Caco-2 (cell line): ENCODE measurements at regions not wholly inside any gene's neighbourhood (a gene's known extent, or its start where the extent isn't known, plus 50 kb on each side); places are given as distances from the start of the nearest gene placed in this dataset.

ENCODE experiments used
- BruUV-seq: library from RNA; stranded (reverse); fragments of 400-500 nt; replicated peaks from 2 replicates; lab custom pipeline; 2021; lab: Mats Ljungman, UMichigan
- CTCF ChIA-PET: fragments of 300-600 bp; sonication (Branson Sonifier 250); formaldehyde crosslinking; loops from one replicate; lab custom pipeline; 2022; ENCODE audit warnings: antibody characterized with exemption; lab: Charles Lee
- POLR2A ChIA-PET: fragments of 300-600 bp; sonication (Branson Sonifier 250); formaldehyde crosslinking; loops from one replicate; lab custom pipeline; 2022; ENCODE audit warnings: antibody characterized with exemption; lab: Charles Lee
- DNase-seq, 2 experiments: peaks; one replicate each; pipeline versions ENCODE4 v3.0.0 to v3.0.0-alpha.2; 2020 to 2022
- H3K27me3 ChIP-seq: replicated peaks from 2 replicates; pipeline ENCODE4 v1.6.0; 2011; ENCODE audit warnings: low read length; ENCODE audit not compliant: control insufficient read depth, insufficient read depth
- H3K36me3 ChIP-seq: 2 replicates; pipeline ENCODE4 v1.5.1; 2011; ENCODE audit warnings: low read length; ENCODE audit not compliant: control insufficient read depth, insufficient read depth
- H3K4me1 ChIP-seq: fragments of 250-450 bp; sonication (Bioruptor Pico); 2 replicates; pipeline ENCODE4 v1.5.1; 2020; ENCODE audit warnings: mild to moderate bottlenecking
- H3K4me3 ChIP-seq: 2 replicates; pipeline ENCODE4 v1.5.1; 2011; ENCODE audit warnings: low read depth, mild to moderate bottlenecking, control low read depth, low read length
- H3K9me3 ChIP-seq: fragments of 250-450 bp; sonication (Bioruptor Pico); 2 replicates; pipeline ENCODE4 v1.5.1; 2020; ENCODE audit warnings: mild to moderate bottlenecking, moderate library complexity
- H3K27ac Mint-ChIP-seq: one replicate; pipeline ENCODE4 v1.8.0; 2022; ENCODE audit warnings: mixed read lengths; ENCODE audit not compliant: unreplicated experiment
- H3K27me3 Mint-ChIP-seq: one replicate; pipeline ENCODE4 v1.8.0; 2022; ENCODE audit warnings: mixed read lengths; ENCODE audit not compliant: insufficient read depth, unreplicated experiment
- H3K36me3 Mint-ChIP-seq: one replicate; pipeline ENCODE4 v1.8.0; 2022; ENCODE audit warnings: mild to moderate bottlenecking, mixed read lengths; ENCODE audit not compliant: insufficient read depth, unreplicated experiment
- H3K4me1 Mint-ChIP-seq: one replicate; pipeline ENCODE4 v1.8.0; 2022; ENCODE audit warnings: low read depth, mixed read lengths; ENCODE audit not compliant: unreplicated experiment
- H3K4me3 Mint-ChIP-seq: one replicate; pipeline ENCODE4 v1.8.0; 2022; ENCODE audit warnings: mild to moderate bottlenecking, moderate library complexity, mixed read lengths; ENCODE audit not compliant: unreplicated experiment
- H3K9me3 Mint-ChIP-seq: one replicate; pipeline ENCODE4 v1.8.0; 2022; ENCODE audit warnings: mixed read lengths; ENCODE audit not compliant: unreplicated experiment
- CTCF ChIP-seq, 2 experiments: fragments of 200-600 bp in 1 of 2; IDR thresholded peaks; 1 replicate in 1 of 2; 2 replicates in 1 of 2; pipeline versions ENCODE4 v1.5.1 to v1.8.0; 2011 to 2022; ENCODE audit warnings: antibody characterized with exemption in 1 of 2, control low read depth in 1 of 2, inconsistent platforms in 1 of 2, low read depth in 1 of 2, low read length in 1 of 2, mild to moderate bottlenecking in 1 of 2, moderate library complexity in 1 of 2; ENCODE audit not compliant: insufficient read depth in 1 of 2, severe bottlenecking in 1 of 2, unreplicated experiment in 1 of 2
- intact Hi-C: fragments of 100-400 bp; cut with micrococcal nuclease; formaldehyde crosslinking; loops from one replicate; pipeline ENCODE4 v1.10.0; 2022; ENCODE audit not compliant: unreplicated experiment

GRCh38 chr4:102441978-102442911, 58.9 kb upstream of the NFKB1 start:
- Mint-ChIP-seq H3K36me3 (peaks cover 4% of the 10 kb centered on the region), H3K9me3 (no peaks in the 10 kb centered on the region), H3K27me3 (no peaks in the 10 kb centered on the region), H3K4me3 (peak overlapping the region; percentile 42), H3K27ac (peak overlapping the region; percentile 85), H3K4me1 (peaks cover 49% of the 10 kb centered on the region)
- no peaks in the 10 kb centered on the region for H3K36me3 ChIP-seq
- ChIA-PET POLR2A (interaction anchor here (0.8 kb wide), 1 partner anchor 386 kb away, joined by 3 read pairs; no protein-coding TSS in a partner anchor), CTCF (interaction anchor here (1.1 to 1.8 kb wide), 3 partner anchors 11 to 226 kb away, joined by 3 to 9 read pairs (median 4); no protein-coding TSS in a partner anchor)
- peak in 1 of 2 experiments; percentile 53 for DNase-seq
- intact Hi-C loops = loop anchor here (1.0 to 5.0 kb wide), 3 partner anchors 11 to 385 kb away; partner anchors contain the start of genes NFKB1 and UBE2D3
- TSS peak; percentile 55 for BruUV-seq
- H3K27me3 ChIP-seq = no peaks in the 10 kb centered on the region
- H3K4me3 ChIP-seq = no peak overlapping the region
- no peak for TF ChIP-seq CTCF (IDR thresholded peaks at IDR 0.05; ENCODE audit: insufficient read depth in 1 of 2, low read depth in 1 of 2, low read length in 1 of 2, severe bottlenecking in 1 of 2, unreplicated experiment in 1 of 2)
- H3K9me3 ChIP-seq = no peaks in the 10 kb centered on the region
- H3K4me1 ChIP-seq = peaks cover 56% of the 10 kb centered on the region

GRCh38 chr4:102444752-102445151, 56.4 kb upstream of the NFKB1 start:
- DNase-seq = no peak
- intact Hi-C loops = loop anchor here (5.0 kb wide), 1 partner anchor 383 kb away; the partner anchor contains the start of gene UBE2D3
- H3K4me3 Mint-ChIP-seq = no peak overlapping the region
- CTCF ChIA-PET = no interaction called here
- peaks cover 34% of the 10 kb centered on the region for H3K4me1 Mint-ChIP-seq
- POLR2A ChIA-PET = no interaction called here
- no peaks in the 10 kb centered on the region for H3K36me3 Mint-ChIP-seq
- no peaks in the 10 kb centered on the region for H3K9me3 Mint-ChIP-seq
- Histone ChIP-seq H3K4me1 (peaks cover 42% of the 10 kb centered on the region), H3K9me3 (no peaks in the 10 kb centered on the region), H3K4me3 (no peak overlapping the region), H3K36me3 (no peaks in the 10 kb centered on the region), H3K27me3 (no peaks in the 10 kb centered on the region)
- H3K27ac Mint-ChIP-seq = no peak overlapping the region
- no peaks in the 10 kb centered on the region for H3K27me3 Mint-ChIP-seq
- BruUV-seq = no TSS peak
- TF ChIP-seq CTCF (IDR thresholded peaks at IDR 0.05; ENCODE audit: insufficient read depth in 1 of 2, low read depth in 1 of 2, low read length in 1 of 2, severe bottlenecking in 1 of 2, unreplicated experiment in 1 of 2) = no peak

GRCh38 chr4:102445213-102445612, 55.9 kb upstream of the NFKB1 start:
- H3K27me3 Mint-ChIP-seq = no peaks in the 10 kb centered on the region
- ChIA-PET POLR2A (no interaction called here), CTCF (no interaction called here)
- Histone ChIP-seq H3K9me3 (no peaks in the 10 kb centered on the region), H3K4me1 (peaks cover 38% of the 10 kb centered on the region), H3K4me3 (no peak overlapping the region), H3K27me3 (no peaks in the 10 kb centered on the region), H3K36me3 (no peaks in the 10 kb centered on the region)
- H3K4me3 Mint-ChIP-seq = no peak overlapping the region
- TF ChIP-seq CTCF (IDR thresholded peaks at IDR 0.05; ENCODE audit: insufficient read depth in 1 of 2, low read depth in 1 of 2, low read length in 1 of 2, severe bottlenecking in 1 of 2, unreplicated experiment in 1 of 2) = no peak
- no peak for DNase-seq
- BruUV-seq = no TSS peak
- H3K36me3 Mint-ChIP-seq = no peaks in the 10 kb centered on the region
- H3K4me1 Mint-ChIP-seq = peaks cover 32% of the 10 kb centered on the region
- no peak overlapping the region for H3K27ac Mint-ChIP-seq
- intact Hi-C loops = no loop called here
- H3K9me3 Mint-ChIP-seq = no peaks in the 10 kb centered on the region
